ENCODE measurements at regions not wholly inside any gene's neighbourhood (a gene's known extent, or its start where the extent isn't known, plus 50 kb on each side); places are given as distances from the start of the nearest gene placed in this dataset.

GRCh38 chr3:17832016-17832415, 89.6 kb upstream of the TBC1D5 start:
- whole genome bisulfite sequencing, 5 donors, result 84 to 91% (median 88%) methylated on average over 2 of the region's 2 CpGs
- H3K36me3 ChIP-seq, result no peaks in the 10 kb centered on the region
- intact Hi-C loops (cut with DNase I; ENCODE audit: low total_unique reads), result no loop called here
- TF ChIP-seq CTCF (IDR thresholded peaks at IDR 0.05 in 8 of 11, conservative IDR thresholded peaks at IDR 0.05 in 3 of 11), result no peak
- no peak for TF ChIP-seq POLR2AphosphoS5 (IDR thresholded peaks at IDR 0.05)
- TF ChIP-seq POLR2A (IDR thresholded peaks at IDR 0.05), result no peak
- no peak overlapping the region for H3K4me3 ChIP-seq
- H3K27me3 ChIP-seq (replicated peaks in 1 of 7), result peaks cover 0 to 4% (median 0%) of the 10 kb centered on the region in 7 donors
- no peak overlapping the region for H3K27ac ChIP-seq
- H3K9me3 ChIP-seq, result no peaks in the 10 kb centered on the region
- no peak for DNase-seq
- H3K4me1 ChIP-seq, result no peaks in the 10 kb centered on the region

- Histone ChIP-seq H3K4me3 (no peak overlapping the region), H3K36me3 (no peaks in the 10 kb centered on the region), H3K9me3 (no peaks in the 10 kb centered on the region), H3K27me3 (replicated peaks in 1 of 7) (peaks cover 0 to 4% (median 0%) of the 10 kb centered on the region in 7 donors), H3K27ac (no peak overlapping the region), H3K4me1 (no peaks in the 10 kb centered on the region)
- DNase-seq, result no peak
- intact Hi-C loops (cut with DNase I; ENCODE audit: low total_unique reads), result no loop called here
- no peak for TF ChIP-seq POLR2AphosphoS5 (IDR thresholded peaks at IDR 0.05)
- TF ChIP-seq POLR2A (IDR thresholded peaks at IDR 0.05), result no peak
- TF ChIP-seq CTCF (IDR thresholded peaks at IDR 0.05 in 8 of 11, conservative IDR thresholded peaks at IDR 0.05 in 3 of 11), result no peak
Observed at GRCh38 chr3:17831366-17831765, 88.9 kb upstream of the TBC1D5 start.

DNA sequence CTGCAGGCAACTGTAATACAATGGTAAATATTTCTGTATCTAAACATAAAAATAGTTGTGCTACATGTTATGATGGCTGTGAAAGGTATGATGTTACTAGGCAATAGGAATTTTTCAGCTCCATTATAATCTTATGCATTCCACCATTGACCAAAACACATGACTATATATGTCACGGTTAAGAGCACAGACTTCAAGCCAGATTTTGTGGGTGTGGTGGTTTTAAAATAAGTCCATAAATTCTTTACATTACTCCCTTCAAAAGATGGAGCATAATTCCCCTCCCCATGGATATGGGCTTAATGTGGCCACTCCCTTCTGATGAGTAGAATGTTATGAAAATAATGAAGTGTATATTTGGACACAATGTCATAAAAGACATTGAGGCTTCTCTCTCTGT, 88.4 kb upstream of the TBC1D5 start:
- intact Hi-C loops (cut with DNase I; ENCODE audit: low total_unique reads), result no loop called here
- 71 to 93% (median 87%) methylated on average over 1 of the region's 1 CpG for WGBS, 5 donors
- no peak overlapping the region for H3K4me3 ChIP-seq
- TF ChIP-seq CTCF (IDR thresholded peaks at IDR 0.05 in 8 of 11, conservative IDR thresholded peaks at IDR 0.05 in 3 of 11) (no peak), POLR2A (IDR thresholded peaks at IDR 0.05) (no peak), POLR2AphosphoS5 (IDR thresholded peaks at IDR 0.05) (no peak)
- DNase-seq, result no peak
- no peak overlapping the region for H3K27ac ChIP-seq
- H3K4me1 ChIP-seq, result no peaks in the 10 kb centered on the region
- H3K36me3 ChIP-seq, result no peaks in the 10 kb centered on the region
- peaks cover 0 to 4% (median 0%) of the 10 kb centered on the region in 7 donors for H3K27me3 ChIP-seq (replicated peaks in 1 of 7)
- no peaks in the 10 kb centered on the region for H3K9me3 ChIP-seq

GRCh38 chr3:17828388-17828787, 86.0 kb upstream of the TBC1D5 start:
- no peak overlapping the region for H3K4me3 ChIP-seq
- no peaks in the 10 kb centered on the region for H3K4me1 ChIP-seq
- no peaks in the 10 kb centered on the region for H3K9me3 ChIP-seq
- TF ChIP-seq CTCF (IDR thresholded peaks at IDR 0.05 in 8 of 11, conservative IDR thresholded peaks at IDR 0.05 in 3 of 11), result no peak
- no peak for TF ChIP-seq POLR2AphosphoS5 (IDR thresholded peaks at IDR 0.05)
- TF ChIP-seq POLR2A (IDR thresholded peaks at IDR 0.05), result no peak
- DNase-seq, result no peak
- no peak overlapping the region for H3K27ac ChIP-seq
- H3K36me3 ChIP-seq, result no peaks in the 10 kb centered on the region
- WGBS, 5 donors, result 75 to 89% (median 77%) methylated on average over 3 of the region's 3 CpGs
- no peaks in the 10 kb centered on the region for H3K27me3 ChIP-seq (replicated peaks in 1 of 7)
- intact Hi-C loops (cut with DNase I; ENCODE audit: low total_unique reads), result no loop called here
